KMS-11 (cell line): ENCODE measurements at regions not wholly inside any gene's neighbourhood (a gene's known extent, or its start where the extent isn't known, plus 50 kb on each side); places are given as distances from the start of the nearest gene placed in this dataset.

Experiments used
- H2AFZ ChIP-seq: fragments of 200-600 bp; sonication (generic); 2 replicates; pipeline ENCODE4 v1.6.1; 2016; ENCODE audit warnings: antibody characterized with exemption, mixed run types, low read depth
- H3K27ac ChIP-seq: fragments of 200-600 bp; sonication (generic); 2 replicates; pipeline ENCODE4 v1.6.1; 2016; ENCODE audit warnings: mild to moderate bottlenecking, mixed run types
- H3K27me3 ChIP-seq: fragments of 200-600 bp; sonication (generic); 2 replicates; pipeline ENCODE4 v1.6.1; 2017; ENCODE audit warnings: mild to moderate bottlenecking, low read depth, mixed run types, moderate library complexity; ENCODE audit not compliant: insufficient read depth
- H3K36me3 ChIP-seq: fragments of 200-600 bp; sonication (generic); 2 replicates; pipeline ENCODE4 v1.6.1; 2017; ENCODE audit warnings: mild to moderate bottlenecking, mixed run types; ENCODE audit not compliant: insufficient read depth
- H3K4me1 ChIP-seq: fragments of 200-600 bp; sonication (generic); 2 replicates; pipeline ENCODE4 v1.6.1; 2016; ENCODE audit warnings: mild to moderate bottlenecking, low read depth, mixed run types; ENCODE audit not compliant: poor library complexity, severe bottlenecking
- H3K4me2 ChIP-seq: fragments of 200-600 bp; sonication (generic); 2 replicates; pipeline ENCODE4 v1.7.0; 2016; ENCODE audit warnings: mild to moderate bottlenecking, mixed run types
- H3K4me3 ChIP-seq: fragments of 200-600 bp; sonication (generic); IDR thresholded peaks from 2 replicates; pipeline ENCODE4 v1.6.1; 2017; ENCODE audit warnings: low read depth, low read length, mixed read lengths; ENCODE audit not compliant: insufficient read depth
- H3K79me2 ChIP-seq: fragments of 200-600 bp; sonication (generic); 2 replicates; pipeline ENCODE4 v1.6.1; 2016; ENCODE audit warnings: low read depth, mixed run types; ENCODE audit not compliant: insufficient read depth
- H3K9ac ChIP-seq: fragments of 200-600 bp; sonication (generic); 2 replicates; pipeline ENCODE4 v1.6.1; 2016; ENCODE audit warnings: mild to moderate bottlenecking, mixed run types
- H4K20me1 ChIP-seq: fragments of 200-600 bp; sonication (generic); 2 replicates; pipeline ENCODE4 v1.6.1; 2016; ENCODE audit warnings: mild to moderate bottlenecking, mixed run types; ENCODE audit not compliant: insufficient read depth
- CTCF ChIP-seq: fragments of 200-600 bp; sonication (generic); conservative IDR thresholded peaks from 2 replicates; pipeline ENCODE4 v1.6.1; 2017; ENCODE audit warnings: low read depth, mild to moderate bottlenecking, antibody characterized with exemption, low read length, moderate library complexity, mixed read lengths

- Histone ChIP-seq H3K27ac (no peak overlapping the region), H3K9ac (no peak overlapping the region), H3K27me3 (no peaks in the 10 kb centered on the region), H3K4me3 (no peak overlapping the region), H3K79me2 (no peaks in the 10 kb centered on the region), H3K4me2 (no peak overlapping the region), H4K20me1 (no peaks in the 10 kb centered on the region), H3K36me3 (no peaks in the 10 kb centered on the region), H3K4me1 (no peaks in the 10 kb centered on the region), H2AFZ (no peak overlapping the region)
- peak; percentile 56 for TF ChIP-seq CTCF
Observed at GRCh38 chrX:25968920-25969319, 169.2 kb upstream of the MAGEB18 start.

- Histone ChIP-seq H4K20me1 (no peaks in the 10 kb centered on the region), H3K27me3 (no peaks in the 10 kb centered on the region), H3K9ac (no peak overlapping the region), H3K4me3 (no peak overlapping the region), H3K4me1 (no peaks in the 10 kb centered on the region), H3K4me2 (no peak overlapping the region), H2AFZ (no peak overlapping the region), H3K36me3 (no peaks in the 10 kb centered on the region), H3K79me2 (no peaks in the 10 kb centered on the region), H3K27ac (no peak overlapping the region)
- no peak for TF ChIP-seq CTCF
Observed at GRCh38 chrX:25976683-25977310, 161.3 kb upstream of the MAGEB18 start.

GRCh38 chrX:25998687-25999086 is 139.5 kb upstream of the MAGEB18 start:
- H4K20me1 ChIP-seq = no peaks in the 10 kb centered on the region
- H3K9ac ChIP-seq = no peak overlapping the region
- H3K79me2 ChIP-seq = no peaks in the 10 kb centered on the region
- no peaks in the 10 kb centered on the region for H3K36me3 ChIP-seq
- H3K4me1 ChIP-seq = no peaks in the 10 kb centered on the region
- no peaks in the 10 kb centered on the region for H3K27me3 ChIP-seq
- no peak for TF ChIP-seq CTCF
- no peak overlapping the region for H2AFZ ChIP-seq
- H3K4me2 ChIP-seq = no peak overlapping the region
- no peak overlapping the region for H3K4me3 ChIP-seq
- no peak overlapping the region for H3K27ac ChIP-seq

- H3K36me3 ChIP-seq = no peaks in the 10 kb centered on the region
- H3K27ac ChIP-seq = no peak overlapping the region
- H3K4me1 ChIP-seq = no peaks in the 10 kb centered on the region
- TF ChIP-seq CTCF = no peak
- H4K20me1 ChIP-seq = no peaks in the 10 kb centered on the region
- H3K4me3 ChIP-seq = no peak overlapping the region
- no peaks in the 10 kb centered on the region for H3K79me2 ChIP-seq
- H3K9ac ChIP-seq = no peak overlapping the region
- H3K4me2 ChIP-seq = no peak overlapping the region
- H2AFZ ChIP-seq = no peak overlapping the region
- H3K27me3 ChIP-seq = no peaks in the 10 kb centered on the region
Observed at GRCh38 chrX:26007462-26007861, 130.7 kb upstream of the MAGEB18 start.
